AG09319 (cell line): ENCODE measurements at regions not wholly inside any gene's neighbourhood (a gene's known extent, or its start where the extent isn't known, plus 50 kb on each side); places are given as distances from the start of the nearest gene placed in this dataset.

ENCODE experiments used
- DNase-seq: peaks from one replicate; pipeline ENCODE4 v3.0.0-alpha.2; 2010; ENCODE audit warnings: low read depth; ENCODE audit errors: extremely low read depth
- TF ChIP-seq, protein P1 (sequence below): IDR thresholded peaks from 2 replicates; pipeline ENCODE4 v1.5.1; 2011; ENCODE audit warnings: low read depth, mild to moderate bottlenecking, inconsistent platforms, low read length, moderate library complexity

DNA sequence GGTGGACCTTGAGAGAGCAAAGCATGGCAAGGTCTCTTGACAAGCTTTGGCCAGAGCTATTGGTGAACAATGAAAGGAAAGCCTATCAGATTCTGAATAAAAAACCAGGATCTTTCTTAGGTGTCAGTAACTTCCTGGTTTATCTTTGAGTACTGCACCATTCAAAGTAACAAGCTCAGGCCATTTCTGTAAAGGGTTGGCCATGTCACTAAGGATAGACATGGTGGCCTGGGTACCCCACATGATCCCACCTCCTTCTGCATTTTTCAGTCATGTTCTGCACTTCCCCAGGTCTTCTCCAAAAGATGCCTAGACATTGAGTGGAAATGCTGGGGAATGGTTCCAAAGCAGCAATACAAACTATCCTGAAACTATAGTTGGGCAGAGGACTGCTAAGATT is 242.0 kb downstream of the ARHGAP12 start:
- TF ChIP-seq, protein P1, sequence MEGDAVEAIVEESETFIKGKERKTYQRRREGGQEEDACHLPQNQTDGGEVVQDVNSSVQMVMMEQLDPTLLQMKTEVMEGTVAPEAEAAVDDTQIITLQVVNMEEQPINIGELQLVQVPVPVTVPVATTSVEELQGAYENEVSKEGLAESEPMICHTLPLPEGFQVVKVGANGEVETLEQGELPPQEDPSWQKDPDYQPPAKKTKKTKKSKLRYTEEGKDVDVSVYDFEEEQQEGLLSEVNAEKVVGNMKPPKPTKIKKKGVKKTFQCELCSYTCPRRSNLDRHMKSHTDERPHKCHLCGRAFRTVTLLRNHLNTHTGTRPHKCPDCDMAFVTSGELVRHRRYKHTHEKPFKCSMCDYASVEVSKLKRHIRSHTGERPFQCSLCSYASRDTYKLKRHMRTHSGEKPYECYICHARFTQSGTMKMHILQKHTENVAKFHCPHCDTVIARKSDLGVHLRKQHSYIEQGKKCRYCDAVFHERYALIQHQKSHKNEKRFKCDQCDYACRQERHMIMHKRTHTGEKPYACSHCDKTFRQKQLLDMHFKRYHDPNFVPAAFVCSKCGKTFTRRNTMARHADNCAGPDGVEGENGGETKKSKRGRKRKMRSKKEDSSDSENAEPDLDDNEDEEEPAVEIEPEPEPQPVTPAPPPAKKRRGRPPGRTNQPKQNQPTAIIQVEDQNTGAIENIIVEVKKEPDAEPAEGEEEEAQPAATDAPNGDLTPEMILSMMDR = no peak
- no peak for DNase-seq

DNA sequence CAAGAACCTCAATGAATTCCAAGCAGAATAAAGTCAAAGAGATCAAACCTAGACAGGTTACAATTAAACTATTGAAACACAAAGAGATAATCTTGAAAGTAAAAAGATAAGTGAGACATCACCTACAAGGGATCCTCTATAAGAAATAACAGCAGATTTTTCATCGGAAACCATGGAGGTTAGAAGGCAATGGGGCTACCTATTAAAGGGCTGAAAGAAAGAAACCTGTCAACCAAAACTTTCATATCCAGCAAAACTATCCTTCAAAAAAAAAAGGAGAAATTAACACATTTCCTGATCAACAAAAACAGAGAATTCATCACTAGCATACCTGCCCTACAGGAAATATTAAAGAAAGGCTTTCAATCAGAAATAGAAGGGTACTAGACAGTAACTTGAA is 244.9 kb downstream of the ARHGAP12 start:
- no peak for DNase-seq
- TF ChIP-seq, protein P1 = no peak

DNA sequence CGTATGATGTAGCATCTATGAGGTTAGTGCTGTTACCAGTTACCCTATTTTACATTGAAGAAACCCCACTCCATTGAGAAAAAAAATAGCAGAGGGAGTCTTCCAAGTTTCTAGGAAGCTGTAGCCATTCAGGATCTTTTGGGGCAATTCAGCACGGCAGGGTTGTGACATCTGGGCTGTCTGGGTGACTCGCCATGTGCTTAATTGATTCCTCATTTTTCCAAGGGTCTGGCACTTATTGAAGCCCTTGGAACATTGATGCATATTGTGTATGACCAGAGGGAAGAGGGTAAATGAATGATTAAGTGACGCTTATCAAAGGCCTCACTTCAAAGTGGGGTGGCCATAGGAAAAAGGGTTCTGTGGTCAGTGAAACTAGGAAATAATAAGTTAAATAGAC is 248.7 kb downstream of the ARHGAP12 start:
- DNase-seq = no peak
- TF ChIP-seq, protein P1 = no peak

DNA sequence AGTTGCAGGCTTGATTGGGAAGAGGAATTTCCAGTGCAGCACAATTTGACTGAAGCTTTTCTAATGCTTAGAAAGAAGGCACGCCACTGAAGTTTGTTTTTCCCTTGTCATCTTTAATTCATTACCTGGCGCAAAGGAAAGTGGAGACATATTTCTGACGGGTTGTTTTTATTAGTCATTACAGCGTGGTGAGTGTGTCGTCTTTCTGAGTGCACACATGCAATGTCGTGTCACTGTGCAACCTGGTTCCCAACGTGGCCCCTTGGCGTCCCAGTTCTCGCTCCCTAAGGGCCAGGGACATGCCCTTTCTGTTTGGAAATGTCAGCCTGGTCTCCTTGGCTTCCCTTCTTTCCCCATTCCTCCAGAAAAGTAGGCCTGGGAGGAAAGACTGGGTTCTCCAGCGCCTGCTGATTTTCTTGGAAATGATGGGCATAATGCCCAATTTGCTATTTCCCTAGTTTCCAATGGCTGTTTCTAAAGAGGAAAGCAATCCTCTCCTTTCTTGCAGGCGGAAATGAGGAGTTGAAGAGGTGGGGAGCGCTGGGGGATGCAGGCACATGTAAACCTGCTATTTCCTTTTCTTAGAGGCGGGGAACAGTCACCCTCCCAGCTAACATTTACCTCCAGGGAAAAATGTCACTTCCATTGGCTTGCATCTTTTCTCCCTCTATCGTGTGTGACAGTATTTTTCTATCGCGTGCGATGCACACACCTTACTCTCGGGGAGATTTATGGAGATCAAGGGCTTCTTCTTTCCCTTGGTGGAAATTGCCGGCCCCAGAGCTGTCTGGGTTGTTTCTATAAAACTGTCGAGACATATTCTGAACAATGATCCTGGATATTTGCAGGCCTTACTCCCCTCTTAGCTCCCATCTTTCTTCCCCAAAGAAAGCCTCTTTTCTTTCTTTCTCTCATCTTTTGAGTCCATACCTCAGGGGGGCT is 249.8 kb downstream of the ARHGAP12 start:
- no peak for DNase-seq
- TF ChIP-seq, protein P1 = no peak

DNA sequence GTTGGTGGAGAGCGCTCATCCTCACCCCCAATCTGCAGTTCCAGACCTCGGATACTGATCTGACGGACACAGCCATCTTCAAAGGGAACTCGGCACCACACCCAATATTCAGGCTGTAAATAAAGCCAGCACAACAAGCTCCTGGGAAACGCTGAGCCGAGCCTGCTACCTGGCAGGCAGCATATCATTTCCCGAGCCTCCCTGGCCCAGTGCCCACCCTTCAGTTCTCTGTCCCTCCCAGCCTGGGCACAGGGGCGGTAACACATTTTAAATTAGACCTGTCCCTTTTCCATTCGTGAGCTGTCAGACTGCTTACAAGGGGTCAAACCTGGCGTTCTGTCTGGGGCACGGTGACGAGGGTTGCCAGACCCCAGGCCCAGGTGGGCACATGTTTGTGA is 250.5 kb downstream of the ARHGAP12 start:
- DNase-seq = no peak
- TF ChIP-seq, protein P1 = no peak

DNA sequence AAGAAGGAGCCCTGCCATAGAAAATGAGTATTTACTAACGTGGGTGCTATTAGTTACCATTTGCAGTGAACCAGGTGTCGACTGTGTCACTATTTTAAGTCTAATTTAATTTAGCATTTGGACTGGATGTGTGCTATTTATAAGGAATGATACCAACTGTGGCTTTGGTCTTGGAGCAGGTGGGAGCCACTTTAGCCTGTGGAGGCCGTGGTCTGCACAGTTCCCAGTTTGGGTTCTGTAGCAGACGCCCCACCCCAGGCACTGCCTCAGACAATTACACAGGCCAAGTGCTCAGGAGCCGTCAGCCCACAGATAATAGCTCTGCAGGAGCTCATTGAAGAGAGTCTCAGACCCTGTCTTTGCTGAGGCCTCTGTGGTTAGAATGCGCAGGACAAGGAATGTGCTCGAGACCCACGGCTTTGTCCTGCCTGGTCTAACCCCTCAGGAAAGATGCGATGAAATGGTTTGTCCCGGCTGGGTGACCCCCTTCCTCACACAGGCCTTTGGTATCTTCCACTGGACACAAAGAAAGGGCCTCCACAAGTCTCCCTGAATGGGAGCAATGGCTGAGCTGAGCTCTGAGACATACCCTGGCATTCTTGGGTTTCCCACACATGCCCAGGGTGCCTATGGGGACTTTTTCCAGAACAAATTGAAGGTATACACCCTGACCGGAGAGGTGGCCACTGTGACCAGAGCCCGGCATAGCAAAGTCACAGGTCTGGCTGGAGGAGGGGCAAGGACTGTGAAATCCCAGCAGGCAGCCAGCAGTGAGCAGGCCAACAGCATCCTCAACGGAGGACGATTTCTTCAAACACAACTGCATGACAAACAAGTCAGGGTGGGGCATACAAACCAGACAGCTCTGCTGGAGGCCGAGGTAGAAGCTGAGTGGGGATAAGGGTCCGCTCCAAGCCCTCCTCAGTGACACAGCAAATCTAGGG is 251.2 kb downstream of the ARHGAP12 start:
- no peak for DNase-seq
- TF ChIP-seq, protein P1 = no peak

DNA sequence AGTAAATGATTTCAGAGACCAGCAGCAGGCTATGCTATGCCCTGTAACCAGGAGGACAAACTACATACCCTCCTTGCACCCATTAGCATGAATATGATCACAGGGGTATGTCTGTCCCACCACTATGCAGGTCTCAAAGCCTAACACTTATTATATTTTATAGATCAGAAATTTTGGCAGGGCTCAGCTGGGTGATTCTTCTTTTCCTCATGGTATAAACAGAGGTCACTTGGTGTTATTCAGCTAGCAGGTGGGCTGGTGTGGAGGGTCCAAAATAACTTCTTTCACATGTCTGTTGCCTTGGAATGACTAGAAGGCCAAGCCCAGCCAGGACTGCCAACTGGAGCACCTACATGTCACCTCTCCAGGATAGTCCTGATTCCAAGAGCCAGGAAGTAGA is 252.9 kb downstream of the ARHGAP12 start:
- TF ChIP-seq, protein P1 = no peak

More for the DNA sequence above, 252.9 kb downstream of the ARHGAP12 start:
- no peak for DNase-seq
